Left lung (tissue), 4 donors: ENCODE measurements at regions not wholly inside any gene's neighbourhood (a gene's known extent, or its start where the extent isn't known, plus 50 kb on each side); places are given as distances from the start of the nearest gene placed in this dataset.

Experiments
- ATAC-seq: fragments of 200-7000 bp; cut with Tn5 transposase; one replicate; pipeline ENCODE4 v1.9.1; 2020; ENCODE audit warnings: moderate library complexity
- DNase-seq, 4 donors: peaks; one replicate each; pipeline ENCODE4 v3.0.0-alpha.2; 2013 to 2020
- H3K27ac ChIP-seq, 2 donors: fragments of 200-600 bp; sonication (generic) in 1 of 2; one replicate each; pipeline versions ENCODE4 v1.5.0 to v1.8.0; 2020 to 2021
- H3K27me3 ChIP-seq, 2 donors: fragments of 200-600 bp; sonication (generic) in 1 of 2; one replicate each; pipeline versions ENCODE4 v1.5.0 to v1.8.0; 2020 to 2021
- H3K36me3 ChIP-seq, 2 donors: fragments of 200-600 bp; sonication (generic) in 1 of 2; one replicate each; pipeline versions ENCODE4 v1.5.0 to v1.8.0; 2020 to 2021
- H3K4me1 ChIP-seq, 2 donors: fragments of 200-600 bp; one replicate each; pipeline ENCODE4 v1.8.0; 2021
- H3K4me3 ChIP-seq, 2 donors: fragments of 200-600 bp; sonication (generic) in 1 of 2; one replicate each; pipeline versions ENCODE4 v1.5.0 to v1.8.0; 2020 to 2021; ENCODE audit warnings: mild to moderate bottlenecking in 1 of 2
- H3K9me3 ChIP-seq, 2 donors: fragments of 200-600 bp; sonication (generic) in 1 of 2; one replicate each; pipeline versions ENCODE4 v1.5.0 to v1.8.0; 2020 to 2021
- intact Hi-C, 2 donors: fragments of 100-400 bp; cut with DNase I; formaldehyde crosslinking; loops; one replicate each; pipeline versions ENCODE4 v1.11.2 to v1.14.2; 2022
- TF ChIP-seq, protein P1 (sequence below), 2 donors: fragments of 200-600 bp; sonication (generic) in 1 of 2; IDR thresholded peaks; one replicate each; pipeline versions ENCODE4 v1.5.0 to v1.8.0; 2021; ENCODE audit warnings: antibody characterized with exemption in 2 of 2
- donor health status: DM: no; HTN: yes; CAD: no.
- donor health status: DM: no; HTN: no; CAD: no.

DNA sequence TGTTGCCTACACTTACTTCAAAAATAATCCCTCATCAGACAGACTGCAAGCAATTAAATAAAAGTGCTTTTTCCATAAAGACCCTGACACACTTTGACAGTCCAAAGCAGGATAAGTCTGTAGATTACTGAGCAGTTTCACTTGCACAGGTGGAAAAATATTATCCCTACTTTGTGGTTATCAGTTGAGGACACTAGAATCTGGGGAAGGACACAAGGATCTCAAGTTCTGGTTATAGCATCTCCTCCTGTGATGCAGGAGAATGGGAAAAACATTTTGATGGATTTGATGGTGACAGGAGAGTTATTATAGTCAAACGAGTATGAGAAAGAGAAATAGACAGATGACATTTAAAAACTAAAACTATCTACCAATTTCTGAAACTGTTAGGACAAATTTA, 122.9 kb upstream of the PCDH9 start:
- no peak for DNase-seq
- no peaks in the 10 kb centered on the region for H3K4me1 ChIP-seq

DNA sequence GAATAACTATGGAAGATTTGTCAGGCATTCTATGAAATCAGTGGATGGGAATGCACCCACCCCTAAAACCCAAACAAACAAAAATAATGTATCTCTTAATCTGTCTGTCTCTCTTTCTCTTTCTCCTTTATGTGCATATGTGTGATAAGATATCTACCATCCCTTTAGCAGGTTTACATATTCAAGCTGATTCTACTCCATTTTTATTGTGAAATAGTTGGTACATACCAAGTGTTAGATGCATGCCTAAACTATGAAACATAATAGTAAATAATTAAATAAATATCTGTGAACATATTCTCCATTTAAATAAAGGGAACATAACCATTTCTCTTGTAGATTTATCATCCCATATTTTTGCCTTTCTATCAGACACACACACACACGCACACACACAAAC, 121.8 kb upstream of the PCDH9 start:
- Histone ChIP-seq H3K9me3 (peaks cover 0 to 2% of the 10 kb centered on the region in 2 donors), H3K27ac (no peak overlapping the region), H3K4me3 (no peak overlapping the region), H3K4me1 (no peaks in the 10 kb centered on the region), H3K36me3 (no peaks in the 10 kb centered on the region), H3K27me3 (no peaks in the 10 kb centered on the region)
- no peak for DNase-seq
- ATAC-seq: no peak
- intact Hi-C loops: no loop called here
- TF ChIP-seq, protein P1, sequence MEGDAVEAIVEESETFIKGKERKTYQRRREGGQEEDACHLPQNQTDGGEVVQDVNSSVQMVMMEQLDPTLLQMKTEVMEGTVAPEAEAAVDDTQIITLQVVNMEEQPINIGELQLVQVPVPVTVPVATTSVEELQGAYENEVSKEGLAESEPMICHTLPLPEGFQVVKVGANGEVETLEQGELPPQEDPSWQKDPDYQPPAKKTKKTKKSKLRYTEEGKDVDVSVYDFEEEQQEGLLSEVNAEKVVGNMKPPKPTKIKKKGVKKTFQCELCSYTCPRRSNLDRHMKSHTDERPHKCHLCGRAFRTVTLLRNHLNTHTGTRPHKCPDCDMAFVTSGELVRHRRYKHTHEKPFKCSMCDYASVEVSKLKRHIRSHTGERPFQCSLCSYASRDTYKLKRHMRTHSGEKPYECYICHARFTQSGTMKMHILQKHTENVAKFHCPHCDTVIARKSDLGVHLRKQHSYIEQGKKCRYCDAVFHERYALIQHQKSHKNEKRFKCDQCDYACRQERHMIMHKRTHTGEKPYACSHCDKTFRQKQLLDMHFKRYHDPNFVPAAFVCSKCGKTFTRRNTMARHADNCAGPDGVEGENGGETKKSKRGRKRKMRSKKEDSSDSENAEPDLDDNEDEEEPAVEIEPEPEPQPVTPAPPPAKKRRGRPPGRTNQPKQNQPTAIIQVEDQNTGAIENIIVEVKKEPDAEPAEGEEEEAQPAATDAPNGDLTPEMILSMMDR (IDR thresholded peaks at IDR 0.05): no peak

More for the DNA sequence above, 122.9 kb upstream of the PCDH9 start:
- no peak for ATAC-seq
- H3K27ac ChIP-seq: no peak overlapping the region
- H3K4me3 ChIP-seq: no peak overlapping the region
- no peaks in the 10 kb centered on the region for H3K27me3 ChIP-seq
- TF ChIP-seq, protein P1 (IDR thresholded peaks at IDR 0.05): no peak
- intact Hi-C loops: no loop called here
- H3K36me3 ChIP-seq: no peaks in the 10 kb centered on the region
- H3K9me3 ChIP-seq: peaks cover 0 to 2% of the 10 kb centered on the region in 2 donors

DNA sequence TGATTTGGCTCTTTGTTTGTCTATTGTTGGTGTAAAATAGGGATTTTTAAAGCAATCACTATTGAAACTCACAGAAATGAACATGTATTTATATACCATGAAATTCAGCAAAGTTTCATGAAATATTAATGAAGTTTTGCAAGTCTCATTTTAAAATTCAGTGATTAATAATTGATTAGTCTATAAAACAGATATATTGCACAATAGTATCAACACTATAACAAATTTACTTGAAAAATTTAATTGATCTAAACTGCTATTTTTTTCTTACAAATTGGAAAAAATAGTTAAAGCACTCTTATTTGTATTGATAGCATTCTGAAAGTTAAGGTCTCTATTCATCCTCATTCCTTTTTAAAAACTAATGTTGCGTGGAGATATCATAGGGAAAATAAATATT, 121.0 kb upstream of the PCDH9 start:
- H3K4me1 ChIP-seq: no peaks in the 10 kb centered on the region
- intact Hi-C loops: no loop called here
- H3K4me3 ChIP-seq: no peak overlapping the region
- H3K27ac ChIP-seq: no peak overlapping the region
- no peaks in the 10 kb centered on the region for H3K36me3 ChIP-seq
- H3K27me3 ChIP-seq: no peaks in the 10 kb centered on the region
- ATAC-seq (no peak), DNase-seq (no peak)
- TF ChIP-seq, protein P1 (IDR thresholded peaks at IDR 0.05): no peak
- H3K9me3 ChIP-seq: peaks cover 0 to 2% of the 10 kb centered on the region in 2 donors

DNA sequence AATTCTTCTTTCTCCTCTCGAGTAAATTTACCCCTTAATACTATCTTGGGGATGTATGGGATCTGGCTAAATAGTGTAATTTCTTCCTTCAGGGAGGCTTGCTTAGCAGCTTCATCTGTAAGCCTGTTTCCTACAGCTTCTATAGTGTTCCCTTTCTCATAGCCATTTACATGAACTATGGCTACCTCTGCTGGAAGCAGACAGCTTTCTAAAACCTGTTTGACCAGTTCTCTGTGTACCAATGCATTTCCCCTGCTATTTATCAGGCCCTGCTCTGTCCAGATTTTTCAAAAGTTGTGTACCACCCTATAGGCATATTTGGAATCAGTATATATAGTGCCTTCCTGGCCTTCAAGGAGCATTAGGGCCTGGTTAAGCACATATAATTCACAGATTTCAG, 113.6 kb upstream of the PCDH9 start:
- intact Hi-C loops: no loop called here
- Histone ChIP-seq H3K27ac (no peak overlapping the region), H3K4me3 (no peak overlapping the region), H3K27me3 (no peaks in the 10 kb centered on the region), H3K36me3 (no peaks in the 10 kb centered on the region), H3K9me3 (no peaks in the 10 kb centered on the region), H3K4me1 (no peaks in the 10 kb centered on the region)
- DNase-seq (peak in 1 of 4 donors; percentile 7), ATAC-seq (peak; percentile 47)
- TF ChIP-seq, protein P1 (IDR thresholded peaks at IDR 0.05): no peak

DNA sequence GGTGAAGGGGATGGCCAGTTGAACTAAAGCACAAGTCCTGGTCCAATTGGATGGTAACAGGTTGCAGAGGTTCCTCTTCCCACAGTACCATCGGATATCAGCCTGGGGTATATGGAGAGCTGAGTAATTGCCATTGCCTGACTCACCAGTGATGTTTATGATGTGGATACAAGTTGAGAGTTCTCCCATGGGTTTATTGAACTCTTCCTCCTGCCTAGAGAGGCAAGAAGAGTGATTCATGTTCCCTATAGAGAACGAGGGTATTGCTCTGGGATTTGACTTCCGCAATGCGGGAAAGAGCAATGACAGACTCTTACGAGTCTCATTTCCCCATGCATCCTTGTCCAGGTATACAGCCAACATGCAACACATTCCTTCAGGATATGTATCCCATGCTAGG, 111.3 kb upstream of the PCDH9 start:
- ATAC-seq (no peak), DNase-seq (no peak)
- TF ChIP-seq, protein P1 (IDR thresholded peaks at IDR 0.05): no peak
- Histone ChIP-seq H3K36me3 (no peaks in the 10 kb centered on the region), H3K4me3 (no peak overlapping the region), H3K9me3 (no peaks in the 10 kb centered on the region), H3K4me1 (no peaks in the 10 kb centered on the region), H3K27ac (no peak overlapping the region), H3K27me3 (no peaks in the 10 kb centered on the region)
- intact Hi-C loops: no loop called here
